GM18907 (cell line): ENCODE measurements at regions not wholly inside any gene's neighbourhood (a gene's known extent, or its start where the extent isn't known, plus 50 kb on each side); places are given as distances from the start of the nearest gene placed in this dataset.
"Not testable (repeated sequence)": the region's sequence is repeated elsewhere in the genome, so short reads cannot be mapped to it uniquely, and the experiment has no call there.

Experiments used
- ATAC-seq: cut with Tn5 transposase; IDR thresholded peaks from one replicate; pipeline ENCODE4 v1.9.1; 2021; ENCODE audit warnings: mild to moderate bottlenecking, moderate library complexity; ENCODE audit not compliant: unreplicated experiment

DNA sequence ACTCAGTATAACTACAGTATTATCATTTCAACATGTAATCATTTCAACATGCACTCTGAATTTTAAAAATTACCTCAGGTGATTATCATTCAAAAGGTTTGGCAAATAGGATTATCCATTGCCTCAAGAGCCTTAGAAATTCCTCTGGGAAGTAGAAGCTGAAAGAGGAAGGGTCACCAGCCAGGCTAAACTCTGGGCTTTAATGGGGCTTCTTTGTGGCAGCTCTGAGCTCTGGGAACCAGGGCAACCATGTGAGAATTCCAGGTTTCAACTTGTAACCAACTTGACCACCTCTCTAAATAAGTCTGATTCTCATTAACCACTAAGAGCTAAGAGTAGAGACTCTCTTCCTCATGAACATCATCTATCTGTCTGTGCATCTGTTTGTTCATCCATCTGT, 117.2 kb upstream of the MED14 start:
- no peak for ATAC-seq

DNA sequence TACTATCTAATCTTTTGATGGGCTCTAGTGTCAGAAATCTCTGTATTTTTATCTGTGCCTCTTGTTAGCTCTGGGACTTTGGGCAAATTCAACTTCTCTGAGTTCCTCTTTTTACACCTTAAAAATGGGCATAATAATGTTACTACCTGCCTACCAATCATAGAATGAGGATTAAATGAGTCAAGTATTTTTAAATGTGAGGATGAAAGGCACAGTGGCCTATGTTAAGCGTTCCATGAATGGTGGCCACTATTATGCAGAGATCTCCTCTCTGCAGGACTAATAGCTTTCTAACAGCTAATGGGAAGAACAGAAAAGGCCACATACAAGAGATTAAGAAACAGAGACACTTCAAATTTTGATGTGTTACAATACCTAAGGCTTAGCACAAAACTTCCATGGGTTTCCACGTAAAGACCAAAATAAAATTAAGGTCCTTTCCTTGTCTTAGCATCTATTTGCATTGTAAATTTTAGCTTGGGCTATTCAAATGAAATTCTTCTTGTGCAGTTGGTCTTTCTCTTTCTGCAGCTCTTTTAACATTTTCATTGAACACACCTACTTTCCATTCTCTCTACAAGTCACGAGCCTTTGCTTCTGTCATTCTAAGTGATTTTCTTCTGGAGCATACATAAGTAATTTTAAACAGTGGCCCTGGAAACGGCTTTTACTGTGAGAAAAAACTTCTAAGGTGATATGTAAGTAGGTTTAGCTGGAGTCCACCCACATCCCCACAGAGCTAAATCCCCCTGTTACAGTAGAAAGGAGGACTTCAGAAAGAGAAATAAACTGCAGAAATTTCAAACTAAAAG, 117.9 kb upstream of the MED14 start:
- ATAC-seq: no peak

DNA sequence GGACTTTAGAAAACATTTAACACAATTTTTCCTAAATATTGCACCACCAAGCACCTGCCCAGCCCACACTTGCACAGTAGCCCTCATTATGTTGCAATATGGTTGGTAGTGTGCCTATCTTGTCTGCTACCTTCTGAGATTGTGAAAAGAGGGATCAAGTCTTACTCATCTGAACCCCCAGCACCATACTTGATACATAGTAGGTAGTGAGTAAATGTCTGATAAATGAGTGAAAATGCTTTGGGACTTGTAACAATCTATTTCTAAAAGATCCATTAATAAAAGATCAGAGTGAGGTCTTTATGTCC, 118.4 kb upstream of the MED14 start:
- no peak for ATAC-seq

DNA sequence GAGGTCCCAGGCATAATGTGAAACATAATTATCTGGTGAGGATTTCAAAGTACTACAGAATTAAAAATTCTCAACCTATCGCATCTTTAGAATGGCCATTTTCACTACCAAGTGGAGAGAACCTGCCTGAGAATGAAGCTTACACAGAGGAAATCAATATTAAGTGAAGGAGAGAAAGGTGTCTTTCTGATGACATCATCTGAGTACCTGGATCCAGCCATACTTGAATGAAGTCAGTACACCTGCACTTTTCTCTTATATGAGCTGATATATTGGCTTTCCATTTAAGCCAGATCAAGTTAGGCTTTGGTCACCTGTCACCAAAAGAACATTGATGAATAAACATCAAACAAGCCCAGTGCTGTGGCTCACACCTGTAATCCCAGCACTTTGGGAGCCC, 118.9 kb upstream of the MED14 start:
- ATAC-seq: no peak

DNA sequence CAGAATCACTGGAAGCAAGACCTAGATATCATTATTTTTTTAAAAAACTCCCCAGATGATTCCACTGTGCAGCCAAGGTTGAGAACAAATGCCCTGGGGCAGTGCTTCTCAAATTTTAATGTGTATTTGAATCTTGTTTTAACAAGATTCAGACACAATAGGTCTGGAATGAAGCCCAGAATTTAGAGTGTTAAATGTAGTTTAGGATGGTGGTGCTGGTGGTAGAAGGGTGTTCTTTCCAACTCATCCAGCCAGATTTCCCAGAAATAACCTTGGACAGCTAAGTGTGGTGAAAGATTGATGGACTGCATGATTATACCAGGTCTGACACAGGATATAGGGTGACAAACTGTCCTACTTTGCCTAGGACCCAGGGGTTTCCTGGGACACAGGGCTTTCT, 120.1 kb upstream of the MED14 start:
- ATAC-seq: no peak

DNA sequence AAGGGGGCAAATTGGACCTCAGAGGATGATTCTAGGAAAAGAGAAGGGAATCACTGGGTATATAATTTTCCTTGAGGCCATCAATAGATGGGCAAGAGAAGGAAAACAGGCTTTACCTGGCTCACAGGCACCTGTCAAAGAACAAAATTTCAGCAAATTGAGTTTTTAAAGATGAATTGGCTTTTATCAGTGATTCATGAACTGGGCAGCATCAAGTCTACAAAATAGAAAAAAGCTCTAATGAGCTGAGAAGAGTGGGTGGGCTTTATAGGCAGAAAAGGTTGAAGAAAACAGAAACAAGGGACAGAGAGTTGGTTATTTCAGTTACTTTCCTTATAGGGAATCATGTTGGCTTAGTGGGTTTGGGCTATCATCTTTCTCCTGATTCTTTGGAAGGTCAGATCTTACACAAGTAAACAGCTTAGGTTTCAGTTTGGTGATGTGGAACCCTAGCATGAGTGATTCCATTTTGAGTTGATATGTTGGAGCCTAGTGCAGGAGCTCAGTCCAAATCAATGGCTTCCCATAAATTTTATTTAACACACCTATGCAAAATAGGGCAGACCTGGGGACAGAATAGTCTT, 120.7 kb upstream of the MED14 start:
- no peak for ATAC-seq

DNA sequence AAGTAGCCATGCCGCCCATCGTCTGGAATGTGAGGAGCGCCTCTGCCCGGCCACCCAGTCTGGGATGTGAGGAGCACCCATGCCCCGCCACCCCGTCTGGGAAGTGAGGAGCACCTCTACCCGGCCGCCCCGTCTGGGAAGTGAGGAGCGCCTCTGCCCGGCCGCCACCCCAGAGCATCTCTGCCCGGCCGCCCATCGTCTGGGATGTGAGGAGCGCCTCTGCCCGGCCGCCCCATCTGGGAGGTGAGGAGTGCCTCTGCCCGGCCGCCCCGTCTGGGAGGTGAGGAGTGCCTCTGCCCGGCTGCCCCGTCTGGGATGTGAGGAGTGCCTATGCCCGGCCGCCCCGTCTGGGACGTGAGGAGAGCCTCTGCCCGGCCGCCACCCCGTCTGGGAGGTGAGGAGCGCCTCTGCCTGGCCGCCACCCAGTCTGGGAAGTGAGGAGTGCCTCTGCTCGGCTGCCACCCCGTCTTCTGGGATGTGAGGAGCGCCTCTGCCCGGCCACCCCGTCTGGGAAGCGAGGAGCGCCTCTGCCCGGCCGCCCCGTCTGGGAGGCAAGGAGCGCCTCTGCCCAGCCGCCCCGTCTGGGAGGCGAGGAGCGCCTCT, 126.7 kb upstream of the MED14 start:
- not testable (repeated sequence) for ATAC-seq

DNA sequence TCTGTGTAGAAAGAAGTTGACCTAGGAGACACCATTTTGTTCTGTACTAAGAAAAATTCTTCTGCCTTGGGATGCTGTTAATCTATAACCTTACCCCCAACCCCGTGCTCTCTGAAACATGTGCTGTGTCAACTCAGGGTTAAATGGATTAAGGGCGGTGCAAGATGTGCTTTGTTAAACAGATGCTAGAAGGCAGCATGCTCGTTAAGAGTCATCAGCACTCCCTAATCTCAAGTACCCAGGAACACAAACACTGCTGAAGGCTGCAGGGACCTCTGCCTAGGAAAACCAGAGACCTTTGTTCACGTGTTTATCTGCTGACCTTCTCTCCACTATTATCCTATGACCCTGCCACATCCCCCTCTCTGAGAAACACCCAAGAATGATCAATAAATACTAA, 127.9 kb upstream of the MED14 start:
- ATAC-seq: not testable (repeated sequence)

DNA sequence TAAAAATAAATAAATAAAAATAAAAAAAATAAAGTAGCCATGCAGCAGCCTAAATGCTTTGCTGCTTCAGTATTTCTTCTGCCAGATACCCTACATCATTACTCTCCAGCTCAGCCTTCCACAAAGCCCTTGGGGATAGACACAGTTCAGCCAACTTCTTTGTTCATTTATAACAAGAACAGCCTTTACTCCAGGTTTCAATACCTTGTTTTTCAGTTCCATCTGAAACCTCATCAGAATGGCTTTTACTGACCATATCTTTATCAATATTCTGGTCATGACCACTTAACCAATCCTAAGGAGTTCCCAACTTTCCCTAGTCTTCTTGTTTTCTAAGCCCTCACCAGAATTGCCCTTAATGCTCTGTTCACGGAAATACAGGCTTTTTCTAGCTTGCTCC, 128.3 kb upstream of the MED14 start:
- no peak for ATAC-seq

DNA sequence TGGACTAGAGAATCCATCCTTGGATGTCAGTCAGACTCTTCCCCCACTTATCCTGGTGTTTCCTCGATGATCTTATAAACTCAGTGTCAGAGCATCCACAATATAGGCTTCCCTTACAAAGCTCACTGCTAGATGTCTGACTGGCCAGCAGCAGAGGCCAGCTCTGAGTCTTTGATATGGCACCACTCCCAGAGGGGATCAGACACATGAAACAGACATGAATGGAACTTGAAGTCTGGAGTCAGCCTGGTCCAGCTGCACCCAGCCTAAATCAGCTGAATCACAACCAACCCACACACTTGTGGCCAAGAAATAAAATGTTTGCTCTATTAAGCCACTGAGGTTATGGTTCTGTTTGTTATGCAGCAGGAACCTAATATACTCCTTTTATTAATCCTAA, 129.6 kb upstream of the MED14 start:
- no peak for ATAC-seq

DNA sequence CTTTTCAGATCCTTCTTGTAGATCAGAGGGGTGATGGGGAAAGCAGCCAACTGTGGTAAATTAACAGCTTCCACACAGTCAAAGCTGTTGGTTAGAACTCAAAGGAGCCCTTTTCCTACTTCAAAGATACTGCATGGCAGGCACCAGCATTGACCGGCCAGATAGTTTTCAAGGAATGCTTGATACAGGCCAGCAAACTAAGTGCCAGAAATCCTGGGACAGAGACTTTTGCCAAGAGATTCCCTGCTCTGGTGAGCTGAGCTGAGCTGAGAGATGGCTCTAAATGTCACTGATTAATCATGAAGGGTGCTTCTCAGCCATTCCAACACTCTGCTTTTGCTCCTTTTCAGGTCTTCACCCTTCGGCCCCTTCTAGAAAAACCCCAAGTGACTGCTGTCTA, 131.6 kb upstream of the MED14 start:
- no peak for ATAC-seq

DNA sequence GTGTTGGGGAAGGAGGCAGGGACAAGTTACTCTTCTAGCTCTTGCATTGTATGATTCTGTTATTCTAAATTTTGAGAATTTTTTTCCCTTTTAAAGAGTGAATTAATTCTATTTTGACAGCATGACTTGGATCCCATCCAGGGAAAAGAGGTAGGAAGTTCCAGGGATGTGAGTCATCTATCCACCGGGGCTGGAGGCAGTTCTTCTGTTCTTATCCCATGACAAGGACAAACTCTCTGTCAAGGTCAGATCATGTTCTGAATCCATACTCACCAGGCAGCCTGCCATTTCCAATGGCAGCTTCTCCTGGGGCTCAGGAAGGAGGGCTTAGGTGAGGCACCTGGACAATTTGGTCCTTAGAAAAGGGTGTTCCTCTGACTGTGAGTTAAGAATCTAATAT, 132.0 kb upstream of the MED14 start:
- ATAC-seq: no peak

DNA sequence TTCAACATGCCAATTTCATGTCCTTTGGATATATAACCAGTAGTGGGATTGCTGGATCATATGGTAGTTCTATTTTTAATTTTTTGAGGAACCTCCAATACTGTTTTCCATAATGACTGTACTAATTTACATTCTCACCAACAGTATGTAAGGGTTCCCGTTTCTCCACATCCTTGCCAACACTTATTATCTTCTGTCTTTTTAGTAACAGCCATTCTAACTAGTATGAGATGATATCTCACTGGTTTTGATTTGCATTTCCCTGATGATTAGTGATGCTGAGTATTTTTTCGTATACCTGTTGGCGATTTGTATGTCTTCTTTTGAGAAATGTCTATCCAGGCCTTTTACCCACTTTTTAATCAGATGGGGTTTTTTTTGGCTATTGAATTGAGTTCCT, 133.5 kb upstream of the MED14 start:
- no peak for ATAC-seq

DNA sequence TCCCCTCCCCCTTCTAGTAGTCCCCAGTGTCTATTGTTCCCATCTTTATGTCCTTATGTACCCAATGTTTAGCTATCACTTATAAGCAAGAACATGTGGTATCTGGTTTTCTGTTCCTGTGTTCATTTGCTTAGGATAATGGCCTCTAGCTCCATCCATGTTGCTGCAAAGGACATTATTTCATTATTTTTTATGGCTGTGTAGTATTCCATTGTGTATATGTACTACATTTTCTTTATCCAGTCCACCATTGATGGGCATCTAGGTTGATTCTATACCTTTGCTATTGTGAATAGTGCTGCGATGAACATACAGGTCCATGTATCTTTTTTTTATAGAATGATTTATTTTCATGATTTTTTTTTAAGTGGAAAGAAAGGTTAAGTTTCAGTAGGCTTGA, 135.6 kb upstream of the MED14 start:
- not testable (repeated sequence) for ATAC-seq

DNA sequence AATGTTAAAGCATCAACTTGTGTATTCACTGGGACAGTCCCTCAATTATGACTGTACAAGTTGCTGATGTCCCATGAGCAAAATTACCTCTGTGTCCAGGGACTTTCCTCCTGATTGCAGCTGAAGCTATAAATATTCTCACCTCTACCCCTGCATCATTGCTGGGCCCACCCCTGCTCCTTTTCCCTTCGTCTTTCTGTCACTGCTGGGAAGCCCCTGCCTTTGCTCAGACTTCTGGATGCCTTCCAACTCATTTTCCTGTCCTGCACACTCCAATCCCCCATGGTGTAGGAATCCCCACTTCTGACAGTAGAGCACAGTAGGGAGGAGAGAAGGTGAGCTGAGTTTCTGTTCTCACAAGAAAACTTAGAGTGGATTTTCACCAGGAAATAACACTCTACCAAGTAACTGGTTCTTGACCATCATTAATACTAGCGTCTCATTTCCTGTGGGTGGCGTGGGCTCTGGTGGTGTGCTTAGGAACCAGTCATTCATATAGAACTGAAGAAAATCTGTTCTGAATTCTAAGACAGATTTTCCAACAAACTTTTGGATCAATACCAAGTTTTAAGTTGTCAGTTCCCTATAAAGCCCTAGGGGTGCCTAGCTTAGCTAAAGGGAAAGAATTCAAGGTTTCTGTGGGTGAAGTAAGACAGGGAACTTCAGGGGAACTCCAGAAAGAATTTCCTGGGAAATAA, 136.2 kb upstream of the MED14 start:
- peak; percentile 81 for ATAC-seq

DNA sequence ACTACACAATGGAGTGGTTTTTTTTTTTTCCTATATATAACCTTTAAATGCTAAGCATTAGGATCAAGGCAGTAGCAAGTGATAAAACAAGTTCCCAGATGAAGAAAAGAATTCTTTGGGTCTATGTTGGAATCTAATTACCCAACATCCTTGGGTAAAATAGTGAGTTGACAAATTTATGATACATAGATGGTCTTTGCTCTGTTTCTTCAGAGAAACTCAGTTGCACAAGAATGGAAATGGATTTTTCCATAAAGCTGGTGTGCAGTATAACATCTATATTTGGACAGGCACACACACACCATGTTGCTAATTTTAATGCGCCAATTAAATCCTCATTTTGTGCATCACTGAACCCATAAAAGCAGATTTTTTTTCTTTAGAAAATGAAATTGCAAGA, 137.0 kb upstream of the MED14 start:
- no peak for ATAC-seq

DNA sequence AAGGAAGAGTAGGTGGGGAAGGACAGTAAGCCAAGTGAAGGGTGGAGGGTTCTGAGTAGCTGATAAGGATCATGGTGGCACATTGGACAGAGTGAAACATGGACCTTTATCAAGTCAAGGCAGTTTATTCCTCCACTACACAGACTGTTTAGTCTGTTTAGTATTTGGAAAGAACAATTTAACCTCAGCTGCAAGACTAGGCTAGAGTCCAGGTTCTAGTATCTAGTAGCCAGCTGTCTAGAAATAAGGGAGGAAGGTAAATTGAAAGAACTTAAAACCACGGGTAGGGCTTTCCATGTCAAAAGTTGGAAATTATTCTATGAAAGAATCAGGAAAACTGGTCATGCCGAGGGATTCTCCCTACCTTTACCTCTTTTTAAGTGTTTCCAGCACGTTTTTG, 140.1 kb upstream of the MED14 start:
- ATAC-seq: no peak

DNA sequence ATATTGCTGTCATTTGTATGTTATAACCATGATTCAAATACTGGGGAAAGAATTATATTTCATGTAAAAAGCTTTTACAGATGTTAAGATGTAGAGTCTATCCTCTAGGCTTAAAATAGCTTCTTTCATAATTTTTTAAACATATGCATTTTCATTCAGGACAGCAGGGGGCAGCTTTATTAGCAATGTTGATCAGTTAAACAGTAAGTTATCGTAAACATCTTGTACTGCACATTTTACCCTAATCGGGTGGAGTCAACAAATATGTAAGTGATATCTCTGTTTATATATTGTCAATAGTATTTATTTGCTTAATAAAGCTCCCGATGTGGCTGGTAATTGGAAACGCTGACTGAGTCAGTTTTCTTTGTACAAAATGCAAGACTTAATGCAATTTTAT, 142.5 kb upstream of the MED14 start:
- no peak for ATAC-seq

DNA sequence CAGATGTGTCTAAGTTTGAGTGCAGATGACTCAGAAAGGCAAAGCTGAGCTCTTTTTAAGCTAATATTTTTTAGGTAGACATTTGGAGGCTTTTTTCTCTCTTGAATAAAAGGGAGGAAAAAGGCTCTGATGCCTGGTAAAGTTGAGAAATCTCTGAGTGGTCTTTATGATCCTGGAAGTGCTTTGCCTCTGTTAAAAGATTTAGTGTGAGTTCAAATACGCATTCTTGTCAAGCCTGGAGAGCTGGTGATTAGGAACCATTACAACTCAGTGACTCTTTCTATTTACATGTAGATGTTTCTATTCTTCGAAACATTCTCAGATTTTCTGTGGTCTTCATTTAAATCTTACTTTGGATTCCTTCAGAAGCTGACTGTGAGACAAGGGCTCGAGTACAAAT, 143.4 kb upstream of the MED14 start:
- ATAC-seq: no peak

DNA sequence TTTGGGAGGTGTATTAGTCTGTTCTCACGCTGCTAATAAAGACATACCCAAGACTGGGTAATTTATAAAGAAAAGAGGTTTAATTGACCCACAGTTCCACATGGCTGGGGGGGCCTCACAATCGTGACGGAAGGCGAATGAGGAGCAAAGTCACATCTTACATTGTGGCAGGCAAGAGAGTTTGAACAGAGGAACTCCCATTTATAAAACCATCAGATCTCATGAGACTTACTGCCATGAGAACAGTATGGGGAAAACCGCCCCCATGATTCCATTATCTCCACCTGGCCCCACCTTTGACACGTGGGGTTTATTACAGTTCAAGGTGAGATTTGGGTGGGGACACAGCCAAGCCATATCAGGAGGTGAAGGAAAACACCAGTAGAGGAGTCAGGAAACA, 143.8 kb upstream of the MED14 start:
- not testable (repeated sequence) for ATAC-seq

DNA sequence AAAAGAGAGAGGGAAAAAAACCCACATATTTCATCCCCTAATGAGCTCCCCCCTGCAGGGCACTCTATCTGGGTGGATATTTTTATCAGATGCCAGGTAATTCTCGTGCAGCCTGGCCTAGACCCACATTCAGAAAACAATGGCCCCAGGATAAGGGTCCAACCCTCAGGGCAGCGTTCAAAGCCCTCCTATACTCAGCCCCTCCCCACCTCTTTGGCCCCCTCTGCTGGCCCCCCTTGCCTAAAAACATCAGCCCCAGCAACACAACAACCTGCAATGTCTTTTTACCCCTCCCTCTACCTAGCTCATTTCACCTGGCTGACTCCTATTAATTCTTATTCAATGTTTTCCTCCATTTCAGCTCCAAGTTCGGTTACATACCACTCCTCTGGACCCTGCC, 145.4 kb upstream of the MED14 start:
- no peak for ATAC-seq

DNA sequence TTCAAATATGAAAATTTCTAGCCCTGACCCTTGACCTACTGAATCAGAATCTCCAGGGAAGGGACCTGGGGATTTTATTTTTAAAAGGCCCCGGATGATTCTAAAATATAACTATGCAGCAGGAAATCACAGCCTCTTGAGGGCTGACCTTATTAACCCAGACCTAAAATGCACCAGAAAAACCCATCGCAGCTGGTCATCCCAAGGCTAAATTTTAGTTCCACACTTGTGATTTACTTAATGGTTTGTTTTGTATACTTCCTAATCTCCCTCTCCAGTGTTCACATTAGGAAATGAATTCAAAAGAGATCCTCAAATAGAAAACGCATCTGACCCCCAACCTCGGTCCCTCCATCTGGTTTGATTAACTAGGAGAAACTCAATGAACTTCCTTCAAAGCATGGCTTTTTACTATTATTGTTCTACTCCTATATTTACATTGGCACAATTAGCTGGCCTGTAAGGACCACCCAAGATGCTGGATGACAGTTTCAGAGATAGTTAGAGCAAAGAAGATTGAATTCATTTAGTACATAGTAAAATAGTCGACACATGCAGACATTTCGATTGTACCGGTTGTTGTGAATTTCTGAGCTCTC, 147.8 kb upstream of the MED14 start:
- no peak for ATAC-seq
